A172 (cell line): ENCODE measurements at regions not wholly inside any gene's neighbourhood (a gene's known extent, or its start where the extent isn't known, plus 50 kb on each side); places are given as distances from the start of the nearest gene placed in this dataset.

Experiments
- DNase-seq: peaks from one replicate; pipeline ENCODE4 v3.0.0-alpha.2; 2015; ENCODE audit warnings: low spot score

- DNase-seq: no peak
Observed at GRCh38 chr9:10674586-10674985, 61.8 kb upstream of the PTPRD start.

- DNase-seq: peak; percentile 26
Observed at GRCh38 chr9:10678010-10678409, 65.2 kb upstream of the PTPRD start.

- DNase-seq: peak; percentile 44
Observed at GRCh38 chr9:10678790-10679189, 66.0 kb upstream of the PTPRD start.

- no peak for DNase-seq
Observed at GRCh38 chr9:10686943-10687342, 74.1 kb upstream of the PTPRD start.

GRCh38 chr9:10690546-10690945 lies 77.7 kb upstream of the PTPRD start:
- DNase-seq: no peak

GRCh38 chr9:10697044-10697443 lies 84.2 kb upstream of the PTPRD start:
- no peak for DNase-seq

GRCh38 chr9:10700291-10700690 lies 87.5 kb upstream of the PTPRD start:
- no peak for DNase-seq

GRCh38 chr9:10700915-10701314 lies 88.1 kb upstream of the PTPRD start:
- no peak for DNase-seq

GRCh38 chr9:10701906-10702305 lies 89.1 kb upstream of the PTPRD start:
- no peak for DNase-seq

GRCh38 chr9:10703139-10703538 lies 90.3 kb upstream of the PTPRD start:
- DNase-seq: no peak

GRCh38 chr9:10704720-10705119 lies 91.9 kb upstream of the PTPRD start:
- peak; percentile 61 for DNase-seq

GRCh38 chr9:10705383-10705782 lies 92.6 kb upstream of the PTPRD start:
- DNase-seq: no peak

- DNase-seq: no peak
Observed at GRCh38 chr9:10706788-10707187, 94.0 kb upstream of the PTPRD start.

- DNase-seq: no peak
Observed at GRCh38 chr9:10721301-10721700, 108.5 kb upstream of the PTPRD start.

GRCh38 chr9:10729213-10729612 lies 116.4 kb upstream of the PTPRD start:
- DNase-seq: no peak

- DNase-seq: no peak
Observed at GRCh38 chr9:10744669-10745068, 131.9 kb upstream of the PTPRD start.

GRCh38 chr9:10753474-10753873 lies 140.7 kb upstream of the PTPRD start:
- DNase-seq: no peak

- no peak for DNase-seq
Observed at GRCh38 chr9:10764481-10764880, 151.7 kb upstream of the PTPRD start.

GRCh38 chr9:10773136-10773535 lies 160.3 kb upstream of the PTPRD start:
- no peak for DNase-seq

GRCh38 chr9:10774051-10774450 lies 161.2 kb upstream of the PTPRD start:
- no peak for DNase-seq

- no peak for DNase-seq
Observed at GRCh38 chr9:10785255-10785654, 172.5 kb upstream of the PTPRD start.

GRCh38 chr9:10793306-10793705 lies 180.5 kb upstream of the PTPRD start:
- no peak for DNase-seq

GRCh38 chr9:10804486-10804885 lies 191.7 kb upstream of the PTPRD start:
- DNase-seq: no peak

GRCh38 chr9:10806868-10807267 lies 194.1 kb upstream of the PTPRD start:
- no peak for DNase-seq

- no peak for DNase-seq
Observed at GRCh38 chr9:10818206-10818605, 205.4 kb upstream of the PTPRD start.
